Non-pigmented ciliary epithelial cell (primary cell): ENCODE measurements at regions not wholly inside any gene's neighbourhood (a gene's known extent, or its start where the extent isn't known, plus 50 kb on each side); places are given as distances from the start of the nearest gene placed in this dataset.
"Not testable (repeated sequence)": the region's sequence is repeated elsewhere in the genome, so short reads cannot be mapped to it uniquely, and the experiment has no call there.

Source experiments
- DNase-seq: peaks from one replicate; pipeline ENCODE4 v3.0.0-alpha.2; 2010; ENCODE audit warnings: low read depth

GRCh38 chr10:8128511-8128910 lies 74.0 kb downstream of the GATA3 start:
- no peak for DNase-seq

DNA sequence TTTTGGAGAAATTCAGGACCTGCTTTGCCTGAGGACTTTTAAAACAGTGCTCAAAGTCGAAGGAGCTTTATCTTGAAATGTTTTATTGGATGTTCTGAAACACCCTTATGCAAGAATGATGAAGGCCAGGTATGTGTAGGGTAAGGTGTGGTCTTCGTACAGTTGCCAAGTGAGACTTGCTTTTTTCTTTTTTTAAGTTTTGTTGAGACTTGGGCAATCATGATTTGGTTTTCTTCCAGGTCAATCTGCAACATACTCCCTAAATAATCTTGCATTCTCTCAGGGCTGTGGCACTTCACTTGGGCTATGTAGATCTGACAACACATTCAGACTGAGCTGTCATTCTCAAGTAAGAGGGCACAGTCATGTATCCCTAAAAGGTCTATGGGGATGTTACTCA lies 75.0 kb downstream of the GATA3 start:
- DNase-seq: no peak

DNA sequence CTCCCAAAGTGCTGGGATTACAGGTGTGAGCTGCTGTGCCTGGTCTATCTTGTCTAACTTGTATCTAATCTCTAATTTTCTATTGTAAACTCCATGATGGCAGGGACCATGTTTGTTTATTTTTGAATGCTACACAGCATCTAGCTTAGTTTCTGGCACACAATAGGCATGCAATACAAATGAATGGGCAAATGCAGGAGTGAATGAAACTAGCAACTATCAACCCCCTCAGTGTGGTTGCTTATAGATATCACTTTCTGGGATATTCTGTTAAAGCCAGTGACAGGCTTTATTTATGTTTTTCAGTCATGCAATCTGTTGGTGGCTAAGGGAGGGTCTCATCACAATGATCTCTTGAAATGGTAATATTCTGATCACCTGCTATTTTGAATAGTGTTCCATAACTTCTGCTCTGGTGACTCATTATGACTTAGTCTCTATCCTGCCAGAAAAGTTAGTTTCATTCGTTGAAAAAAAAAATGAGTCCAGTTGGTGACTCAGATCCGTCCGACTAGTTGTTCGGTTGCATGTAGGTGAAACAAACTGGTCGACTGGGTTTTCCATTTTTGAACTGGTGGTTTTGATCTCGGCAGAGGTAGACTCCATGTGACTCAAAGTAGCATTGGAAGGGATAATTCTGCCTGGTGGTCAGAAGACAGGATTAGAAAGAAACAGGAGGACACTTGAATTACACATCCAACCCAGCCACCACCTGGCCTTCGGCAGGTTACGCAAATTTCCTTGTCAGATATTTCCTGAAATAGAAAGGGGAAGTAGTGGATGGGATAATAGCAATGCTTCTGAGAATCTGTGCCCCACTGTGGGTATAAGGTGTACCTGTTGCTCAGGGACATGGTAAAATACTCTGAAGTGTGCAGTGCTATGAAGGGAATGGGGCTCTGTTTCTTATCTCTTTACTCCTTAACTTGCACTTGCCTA lies 76.8 kb downstream of the GATA3 start:
- peak; percentile 22 for DNase-seq

DNA sequence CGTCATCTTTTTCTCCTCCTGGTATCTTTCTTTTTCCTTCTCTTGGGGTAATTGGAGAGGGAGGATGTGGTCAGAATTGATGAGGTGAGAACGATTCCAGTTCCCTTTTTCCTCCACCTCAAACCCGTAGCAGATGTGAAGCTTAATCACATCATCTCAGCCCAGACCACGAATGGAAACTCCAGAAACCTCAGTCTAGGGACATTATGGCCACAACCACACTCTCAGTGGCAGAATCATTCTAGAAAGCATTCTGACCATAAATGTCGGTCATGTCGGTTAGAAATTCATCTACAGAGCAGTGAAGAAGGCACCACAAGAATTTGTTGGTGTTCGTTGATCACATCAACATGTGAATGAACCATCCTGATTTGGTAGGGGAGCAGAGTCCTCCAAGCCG lies 78.7 kb downstream of the GATA3 start:
- DNase-seq: no peak

DNA sequence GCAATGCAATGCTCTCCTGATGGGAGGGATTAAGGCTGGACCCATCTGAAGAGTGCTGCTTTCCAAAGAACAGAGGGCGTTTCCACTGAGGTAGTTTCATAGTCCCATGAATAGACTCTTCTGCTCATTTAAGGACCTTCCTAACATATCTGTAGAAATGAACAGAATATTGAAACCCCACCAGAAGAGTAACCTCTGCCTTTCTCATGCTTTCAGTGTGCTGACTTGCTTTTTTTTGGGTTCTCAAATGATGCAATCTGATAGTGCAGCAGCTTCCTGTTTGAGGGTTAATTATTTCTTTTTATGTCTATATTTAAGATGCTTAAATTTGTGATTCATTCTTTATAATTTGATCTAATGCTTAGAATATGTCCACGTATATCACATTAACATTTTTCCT lies 82.2 kb downstream of the GATA3 start:
- DNase-seq: no peak

- no peak for DNase-seq
Measured at GRCh38 chr10:8137272-8137681, 82.8 kb downstream of the GATA3 start.

DNA sequence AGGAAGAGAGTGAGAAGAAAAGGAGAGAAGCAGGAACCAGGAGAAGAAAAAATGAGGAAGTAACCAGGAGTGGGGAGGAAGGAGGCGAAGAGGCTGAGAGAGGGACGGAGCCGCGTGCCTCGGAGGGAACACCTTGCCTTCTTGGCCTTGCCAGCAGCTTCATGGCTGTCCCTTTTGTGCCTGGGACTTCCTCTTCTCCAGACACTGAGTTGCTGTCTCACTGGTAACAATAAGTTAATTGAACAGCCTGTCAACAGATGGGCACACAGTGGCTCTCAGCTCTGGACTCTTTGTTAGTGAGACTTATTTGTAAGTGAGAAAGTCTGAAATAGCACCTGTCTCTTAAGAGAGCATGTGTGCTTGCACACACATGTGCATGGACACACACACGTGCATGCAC lies 83.2 kb downstream of the GATA3 start:
- no peak for DNase-seq

DNA sequence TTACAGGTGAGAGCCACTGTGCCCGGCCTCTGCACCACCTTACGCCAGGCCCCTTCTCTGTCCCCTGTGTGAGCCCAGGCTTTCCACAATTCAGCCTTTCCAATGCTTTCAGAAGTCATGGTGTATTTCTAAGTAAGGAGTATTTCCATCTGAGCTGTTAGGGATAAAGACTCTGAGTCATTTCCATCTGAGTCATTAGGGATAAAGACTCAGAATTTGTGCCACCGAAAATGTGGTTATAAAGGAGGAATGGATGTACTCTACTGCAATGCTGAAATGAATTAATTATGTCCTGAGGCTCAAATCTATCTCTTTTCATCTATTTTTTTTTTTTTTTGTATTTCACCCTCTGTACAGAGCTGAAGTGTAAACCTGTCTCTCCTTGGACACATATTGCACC lies 84.0 kb downstream of the GATA3 start:
- DNase-seq: peak; percentile 5

DNA sequence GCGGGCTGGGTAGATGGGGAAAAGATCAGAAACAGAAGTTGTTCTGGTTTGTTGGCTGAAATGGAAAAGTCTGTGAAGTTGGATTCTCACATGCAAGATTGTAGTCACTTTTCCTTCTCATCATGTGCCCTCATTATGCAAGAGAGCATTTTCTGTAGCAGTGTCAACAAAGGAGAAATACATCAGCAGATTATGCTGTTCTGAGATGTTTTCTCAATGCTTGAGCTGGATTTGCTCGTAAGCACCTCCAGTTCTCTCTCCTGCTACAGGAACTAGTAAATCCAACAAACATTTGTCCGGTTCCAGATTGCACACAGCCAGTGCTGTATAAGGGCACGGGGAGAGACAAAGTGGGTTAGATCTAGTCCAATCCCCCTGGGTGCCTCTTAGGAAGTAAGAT lies 90.0 kb downstream of the GATA3 start:
- no peak for DNase-seq

DNA sequence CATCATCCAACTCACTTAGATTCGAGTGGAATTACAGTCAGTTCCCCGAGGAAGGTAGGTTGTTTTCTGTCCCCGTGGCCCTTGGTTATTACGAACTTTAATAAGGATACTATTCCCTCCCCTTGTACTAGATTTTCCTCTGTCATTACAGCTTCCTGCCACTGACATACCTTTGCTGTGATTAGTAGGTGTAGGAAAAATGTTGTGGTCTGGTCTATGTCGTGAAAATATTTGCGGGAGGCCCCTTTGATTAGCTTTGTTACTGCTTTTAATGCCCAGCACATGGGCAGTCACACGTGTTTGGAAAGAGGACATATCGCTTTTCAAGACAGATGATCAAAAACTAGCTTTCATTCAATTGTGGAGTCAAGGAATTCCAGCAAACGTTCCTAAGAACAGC lies 92.2 kb downstream of the GATA3 start:
- DNase-seq: peak; percentile 5

DNA sequence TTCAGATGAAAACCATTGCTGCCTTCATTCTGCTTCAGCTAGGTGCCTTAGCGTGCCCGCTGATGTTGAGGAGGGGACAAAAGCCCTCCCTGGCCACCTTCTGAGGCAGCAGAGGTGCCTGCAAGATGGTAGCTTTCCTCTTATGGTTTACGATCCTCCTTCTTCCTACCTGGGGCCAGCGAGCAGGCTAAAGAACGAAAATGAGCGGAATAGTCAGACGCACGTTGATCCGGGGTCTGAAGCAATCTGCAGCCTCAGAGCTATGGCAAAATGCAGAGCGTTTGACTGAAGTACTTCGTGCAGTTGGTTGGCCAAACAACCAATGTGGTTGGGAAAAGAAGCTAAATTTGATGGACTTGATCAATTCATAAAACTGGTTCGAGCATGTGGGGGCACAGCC lies 95.5 kb downstream of the GATA3 start:
- DNase-seq: no peak

- no peak for DNase-seq
Measured at GRCh38 chr10:8150401-8150905, 96.0 kb downstream of the GATA3 start.

GRCh38 chr10:8151086-8151485 lies 96.6 kb downstream of the GATA3 start:
- DNase-seq: no peak

DNA sequence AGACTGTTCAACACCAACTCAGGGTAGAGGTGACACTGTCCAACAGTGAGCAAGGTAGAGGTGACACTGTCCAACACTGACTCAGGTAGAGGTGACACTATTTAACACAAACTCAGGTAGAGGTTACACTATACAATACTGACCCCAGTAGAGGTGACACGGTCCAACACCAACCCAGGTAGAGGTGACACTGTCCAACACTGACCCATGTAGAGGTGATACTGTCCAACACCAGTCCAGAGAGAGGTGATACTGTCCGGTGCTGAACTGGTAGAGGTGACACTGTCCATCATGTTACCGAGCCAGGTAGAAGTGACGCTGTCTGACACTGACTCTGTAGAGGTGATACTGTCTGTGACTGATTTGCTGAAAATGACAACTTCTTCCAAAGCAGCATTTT lies 102.4 kb downstream of the GATA3 start:
- DNase-seq: no peak

GRCh38 chr10:8158193-8159071 lies 103.9 kb downstream of the GATA3 start:
- DNase-seq: no peak

- no peak for DNase-seq
Measured at GRCh38 chr10:8159341-8160165, 105.1 kb downstream of the GATA3 start.

GRCh38 chr10:8163824-8164223 lies 109.3 kb downstream of the GATA3 start:
- DNase-seq: no peak

DNA sequence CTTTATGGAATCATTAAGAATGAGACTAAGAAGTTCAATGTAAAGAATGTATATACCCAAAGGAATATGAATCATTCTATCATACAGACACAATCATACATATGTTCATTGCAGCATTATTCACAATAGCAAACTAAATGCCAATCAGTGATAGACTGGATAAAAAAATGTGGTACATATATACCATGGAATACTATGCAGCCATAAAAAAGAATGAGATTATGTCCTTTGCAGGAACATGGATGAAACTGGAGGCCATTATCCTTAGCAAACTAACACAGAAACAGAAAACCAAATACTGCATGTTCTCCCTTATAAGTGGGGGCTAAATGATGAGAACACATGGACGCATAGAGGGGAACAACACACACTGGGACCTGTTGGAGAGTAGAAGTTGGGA lies 110.2 kb downstream of the GATA3 start:
- not testable (repeated sequence) for DNase-seq

DNA sequence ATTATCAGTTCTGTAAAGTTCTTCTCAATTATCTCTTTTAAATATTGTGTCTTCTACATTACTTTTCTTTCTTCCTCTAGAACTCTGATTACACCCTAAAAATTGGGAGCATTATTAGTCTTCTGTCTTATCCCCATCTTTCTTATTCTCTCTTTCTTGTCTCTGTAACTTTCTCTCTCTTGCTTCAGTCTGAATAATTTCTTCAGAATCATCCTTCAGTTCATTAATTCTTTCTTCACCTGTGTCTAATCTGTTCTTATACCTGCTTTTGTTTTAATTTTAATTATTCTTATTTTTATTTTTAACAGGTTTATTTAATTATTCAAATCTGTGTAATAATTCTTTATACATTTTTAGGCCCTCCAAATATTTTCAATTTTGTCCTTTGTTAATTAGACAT lies 114.3 kb downstream of the GATA3 start:
- DNase-seq: no peak

GRCh38 chr10:8171008-8171407 lies 116.5 kb downstream of the GATA3 start:
- no peak for DNase-seq

DNA sequence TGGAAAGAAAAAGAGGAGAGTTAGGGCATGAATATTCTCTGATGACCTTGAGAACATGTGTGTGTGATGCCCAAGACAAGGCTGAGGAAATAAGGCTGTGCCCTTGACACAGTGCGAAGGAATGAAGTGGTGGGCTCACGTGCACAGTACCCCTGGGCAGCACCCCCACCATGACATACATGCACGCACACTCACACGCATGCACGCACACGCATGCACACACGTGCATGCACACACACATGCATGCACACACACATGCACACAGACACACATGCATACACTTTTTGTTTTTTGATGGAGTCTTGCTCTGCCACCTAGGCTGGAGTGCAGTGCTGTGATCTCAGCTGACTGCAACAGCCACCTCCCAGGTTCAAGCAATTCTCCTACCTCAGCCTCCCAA lies 118.1 kb downstream of the GATA3 start:
- DNase-seq: no peak
